NOMO-1 (cell line): ENCODE measurements at regions not wholly inside any gene's neighbourhood (a gene's known extent, or its start where the extent isn't known, plus 50 kb on each side); places are given as distances from the start of the nearest gene placed in this dataset.
A peak's percentile ranks its signal among the peaks of the same experiment; 100 is the strongest.
"Not testable (repeated sequence)": the region's sequence is repeated elsewhere in the genome, so short reads cannot be mapped to it uniquely, and the experiment has no call there.

Source experiments
- DNase-seq, 2 experiments: peaks; one replicate each; lab custom pipeline; 2025; ENCODE audit not compliant: unreplicated experiment in 2 of 2; lab: John Stamatoyannopoulos, UW

DNA sequence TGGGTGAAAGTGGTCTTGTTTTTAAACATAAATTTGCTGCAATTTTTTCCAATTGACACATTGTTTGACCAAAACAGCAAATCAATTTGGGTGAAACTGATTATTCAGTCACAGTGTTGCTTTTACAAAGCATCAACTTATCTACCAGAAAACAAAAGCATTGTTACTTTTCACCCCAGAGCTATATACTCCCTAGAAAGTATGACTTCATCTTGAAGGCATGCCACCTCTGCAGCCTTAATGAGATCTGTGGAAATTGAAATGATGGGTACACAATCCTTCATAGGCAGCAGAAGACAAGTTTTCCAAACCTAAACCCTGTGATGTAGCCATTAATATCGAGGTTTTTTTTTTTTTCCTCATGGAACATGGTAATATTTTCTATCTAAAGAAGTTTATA, 615.9 kb downstream of the CHSY3 start:
- no peak for DNase-seq

DNA sequence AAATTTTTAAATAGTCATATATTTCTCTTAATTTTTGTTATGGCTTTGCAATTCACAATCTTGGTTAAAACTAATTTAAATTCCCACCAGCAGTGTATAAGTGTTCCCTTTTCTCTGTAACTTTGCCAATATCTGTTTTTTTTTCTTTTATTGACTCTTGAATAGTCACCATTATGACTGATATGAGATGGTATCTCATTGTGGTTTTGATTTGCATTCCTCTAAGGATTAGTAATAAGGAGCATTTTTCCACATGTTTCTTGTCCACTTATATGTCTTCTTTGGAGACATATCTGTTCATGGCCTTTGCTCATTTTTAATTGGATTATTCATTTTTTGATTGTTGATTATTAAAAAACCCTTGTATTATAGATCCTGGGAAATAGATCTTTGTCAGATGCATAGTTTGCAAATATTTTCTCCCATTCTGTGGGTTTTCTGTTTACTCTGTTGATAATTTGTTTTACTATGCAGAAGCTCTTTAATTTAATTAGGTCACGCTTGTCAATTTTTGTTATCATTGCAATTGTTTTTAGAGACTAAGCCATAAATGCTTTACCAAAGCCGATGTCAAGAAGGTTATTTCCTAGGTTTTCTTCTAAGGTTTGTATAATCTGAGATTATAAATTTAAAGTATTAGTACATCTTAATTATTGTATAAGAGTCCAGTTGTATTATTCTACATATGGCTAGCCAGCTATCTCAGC, 610.9 kb downstream of the CHSY3 start:
- DNase-seq, result no peak

DNA sequence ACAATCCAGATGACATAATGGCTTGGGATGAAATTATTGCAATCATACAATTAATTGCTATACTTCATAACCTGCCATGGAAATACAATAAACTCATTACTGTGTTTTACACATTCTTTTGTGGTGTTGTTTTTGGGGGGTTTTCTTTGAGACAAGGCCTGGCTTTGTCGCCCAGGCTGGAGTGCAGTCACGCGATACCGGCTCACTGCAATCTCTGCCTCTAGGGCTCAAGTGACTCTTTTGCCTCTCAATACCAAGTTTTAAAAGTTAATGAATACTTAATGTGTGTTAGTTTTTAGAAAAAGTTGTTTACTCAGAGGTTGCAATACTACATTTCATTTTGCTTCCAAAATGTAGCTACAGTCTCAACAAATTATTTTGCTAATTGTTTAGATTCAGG, 598.4 kb downstream of the CHSY3 start:
- no peak for DNase-seq

DNA sequence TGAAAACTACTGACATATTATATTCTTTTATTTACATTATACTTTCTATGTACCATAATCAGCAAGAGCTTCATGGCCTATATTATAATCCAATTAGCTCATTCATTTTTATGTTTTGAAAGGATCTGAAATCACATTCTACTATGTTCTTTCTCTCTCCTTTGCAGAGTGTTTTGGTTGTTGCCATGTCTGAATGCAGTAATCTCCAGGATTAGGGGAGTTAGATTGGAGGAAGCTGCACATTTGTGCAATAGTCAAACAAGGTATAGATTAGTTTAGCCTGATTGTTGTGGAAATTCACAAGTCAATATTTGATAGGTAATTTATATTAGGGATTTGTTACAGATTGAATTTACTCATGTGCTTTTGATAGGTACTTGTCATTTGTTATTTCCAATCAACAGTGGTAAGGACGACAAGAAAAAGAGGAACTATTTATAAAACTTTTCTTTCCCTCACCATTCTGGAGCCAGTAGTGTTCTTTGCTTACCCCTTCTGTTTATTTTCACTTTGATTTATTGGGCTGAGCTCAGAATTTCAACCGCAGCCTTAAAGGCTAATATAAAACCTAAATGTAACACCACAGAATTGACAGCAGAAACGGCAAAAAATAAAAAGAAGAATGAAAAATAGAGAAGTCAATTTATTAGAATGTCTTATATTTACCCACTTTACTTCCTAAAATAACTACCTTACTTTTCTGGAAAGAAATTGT, 597.0 kb downstream of the CHSY3 start:
- peak; percentile 20 to 50 for DNase-seq

DNA sequence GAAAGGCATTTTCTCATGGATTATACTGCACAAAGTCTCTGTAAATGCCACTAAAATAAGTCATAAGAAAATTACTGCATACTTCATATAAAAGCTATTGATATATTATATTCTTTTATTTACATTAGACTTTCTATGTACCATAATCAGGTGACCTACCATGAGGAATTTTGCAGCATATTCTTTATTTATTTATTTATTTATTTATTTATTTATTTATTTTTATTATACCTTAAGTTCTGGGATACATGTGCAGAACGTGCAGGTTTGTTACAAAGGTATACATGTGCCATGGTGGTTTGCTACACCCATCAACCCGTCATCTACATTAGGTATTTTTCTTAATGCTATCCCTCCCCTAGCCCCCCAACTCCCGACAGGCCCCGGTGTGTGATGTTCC, 596.2 kb downstream of the CHSY3 start:
- not testable (repeated sequence) for DNase-seq

DNA sequence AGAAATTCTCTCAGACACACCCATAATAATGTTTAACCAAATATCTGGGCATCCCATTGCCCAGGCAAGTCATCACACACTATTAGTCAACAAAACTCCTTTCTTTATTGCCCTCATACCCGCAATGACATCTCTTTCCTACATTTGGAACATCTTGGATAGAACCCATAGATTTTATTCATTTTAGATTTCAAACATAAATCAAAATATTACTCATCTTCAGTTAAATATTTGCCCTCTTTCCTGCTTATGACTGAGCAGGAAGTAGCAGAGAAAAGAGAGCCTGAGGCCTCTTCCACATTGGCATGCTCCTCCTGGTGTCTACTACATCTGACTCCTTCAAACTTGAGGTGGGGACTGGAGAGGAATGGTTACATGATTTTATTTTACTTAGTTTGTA, 592.0 kb downstream of the CHSY3 start:
- no peak for DNase-seq

DNA sequence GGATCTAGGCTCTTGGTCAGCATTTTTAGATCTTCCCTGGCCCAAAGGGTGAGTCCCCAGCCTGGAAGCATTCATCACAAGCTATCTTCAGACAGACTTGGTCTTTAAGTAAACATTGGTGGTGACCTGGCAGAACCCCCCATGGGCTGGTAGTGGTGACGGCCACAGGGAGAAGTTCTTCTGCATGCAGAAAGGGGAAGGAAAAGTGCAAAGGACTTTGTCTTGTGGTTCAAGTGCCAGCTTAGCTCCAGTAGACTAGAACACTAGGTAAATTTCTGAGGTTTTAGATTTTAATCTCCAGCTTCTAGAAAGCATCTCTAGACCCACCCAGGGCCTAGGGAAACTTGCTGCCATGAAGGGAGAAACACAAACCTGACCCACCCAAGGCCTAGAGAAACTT, 584.0 kb downstream of the CHSY3 start:
- peak; percentile 56 to 66 for DNase-seq

DNA sequence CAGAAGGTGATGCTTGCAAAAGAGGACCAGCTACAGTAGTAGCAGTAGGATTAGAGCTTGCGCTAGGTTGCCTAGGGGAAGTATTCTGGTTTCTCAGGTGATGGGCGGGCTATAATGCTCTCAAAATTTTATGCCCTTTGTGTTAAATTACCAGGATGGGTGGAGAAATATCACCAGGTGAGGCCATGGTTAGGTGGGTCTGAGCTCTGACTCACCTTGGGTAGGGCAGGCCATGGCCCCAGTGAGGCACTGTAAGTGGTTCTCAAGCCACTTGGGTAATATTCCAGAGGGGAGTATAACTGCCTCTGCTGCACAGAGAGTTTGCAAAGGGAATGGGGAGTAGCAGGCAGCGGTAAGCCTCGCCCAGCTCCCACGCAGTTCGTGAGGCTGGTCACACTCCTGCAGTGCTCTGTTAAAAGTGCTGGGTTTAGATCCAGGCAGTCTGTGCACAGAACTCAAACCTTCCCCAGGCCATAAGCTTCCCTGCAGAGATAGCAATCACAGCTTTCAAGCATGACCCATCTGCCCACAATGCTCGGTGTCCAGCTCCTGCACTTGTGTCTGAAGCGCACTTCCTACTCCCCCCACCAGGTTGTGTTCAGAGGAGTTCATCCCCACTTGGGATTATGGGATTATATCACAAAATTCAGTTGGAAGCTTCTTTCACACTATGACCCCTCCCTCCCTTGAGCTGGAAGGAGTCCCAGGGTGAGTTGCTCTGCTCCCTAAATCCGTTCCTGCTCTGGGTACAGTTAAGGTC, 575.0 kb downstream of the CHSY3 start:
- no peak for DNase-seq

DNA sequence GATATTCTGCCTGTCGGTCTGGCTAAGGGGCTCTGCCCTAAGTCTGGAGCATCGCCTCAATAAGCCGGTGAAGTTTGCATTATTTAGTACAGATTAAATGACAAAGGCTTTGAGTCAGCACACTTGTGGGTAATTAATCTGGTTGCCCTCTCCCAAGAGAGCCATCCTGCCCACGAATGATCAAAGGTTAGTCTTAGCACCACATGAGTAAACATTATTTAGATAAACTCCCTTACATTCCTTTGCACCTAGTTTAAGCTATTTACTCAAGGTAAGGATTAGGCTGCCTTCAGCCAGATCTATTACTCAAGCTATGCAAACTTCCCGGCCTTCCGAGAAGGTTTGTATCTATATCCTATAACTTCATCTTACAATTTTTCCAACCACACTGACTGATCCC, 572.1 kb downstream of the CHSY3 start:
- DNase-seq, result no peak

DNA sequence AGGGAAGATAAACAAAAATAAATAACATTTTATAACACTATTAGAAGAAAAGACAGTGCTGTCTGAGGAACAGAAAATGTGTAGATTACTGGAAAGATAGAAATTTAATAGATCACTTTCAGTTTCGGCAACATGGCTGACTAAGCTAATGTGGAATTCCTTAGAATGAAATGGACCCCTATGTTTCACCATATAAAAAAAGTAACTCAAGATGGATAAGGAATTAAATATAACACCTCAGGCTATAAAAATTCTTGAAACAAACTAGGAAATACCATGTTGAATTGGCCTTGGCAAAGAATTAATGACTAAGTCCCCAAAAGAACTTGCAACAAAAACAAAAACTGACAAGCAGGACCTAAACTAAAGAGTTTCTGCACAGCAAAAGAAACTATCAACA, 558.3 kb downstream of the CHSY3 start:
- no peak for DNase-seq

DNA sequence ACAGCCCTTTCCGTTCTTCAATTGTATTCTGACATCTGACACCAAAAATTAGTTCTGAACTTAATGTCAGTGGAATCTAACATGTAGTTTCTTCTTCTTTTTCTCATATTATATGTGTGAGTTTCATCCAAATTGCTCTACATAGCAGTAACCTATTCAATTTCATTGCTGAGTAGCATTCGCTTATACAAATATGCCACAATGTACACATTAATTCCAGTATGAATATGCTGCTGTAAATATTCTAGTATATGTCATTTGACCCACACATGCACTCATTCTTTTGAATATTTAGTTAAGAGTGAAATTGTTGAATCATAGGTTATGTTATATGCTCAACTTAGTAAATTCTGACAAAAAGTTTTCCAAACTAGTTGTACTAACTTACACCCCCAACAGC, 550.9 kb downstream of the CHSY3 start:
- DNase-seq, result no peak

DNA sequence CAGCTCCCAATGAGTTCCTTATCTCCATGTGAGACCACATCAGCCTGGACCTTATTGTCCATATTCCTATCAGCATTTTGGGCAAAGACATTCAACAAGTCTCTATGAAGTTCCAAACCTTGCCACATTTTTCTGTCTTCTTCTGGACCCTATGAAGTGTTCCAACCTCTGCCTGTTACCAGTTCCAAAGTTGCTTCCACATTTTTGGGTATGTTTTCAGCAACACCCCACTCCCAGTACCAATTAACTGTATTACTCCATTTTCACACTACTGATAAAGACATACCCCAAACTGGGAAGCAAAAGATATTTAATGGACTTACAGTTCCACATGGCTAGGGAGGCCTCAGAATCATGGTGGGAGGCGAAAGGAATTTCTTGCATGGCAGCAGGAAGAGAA, 548.5 kb downstream of the CHSY3 start:
- DNase-seq, result no peak

DNA sequence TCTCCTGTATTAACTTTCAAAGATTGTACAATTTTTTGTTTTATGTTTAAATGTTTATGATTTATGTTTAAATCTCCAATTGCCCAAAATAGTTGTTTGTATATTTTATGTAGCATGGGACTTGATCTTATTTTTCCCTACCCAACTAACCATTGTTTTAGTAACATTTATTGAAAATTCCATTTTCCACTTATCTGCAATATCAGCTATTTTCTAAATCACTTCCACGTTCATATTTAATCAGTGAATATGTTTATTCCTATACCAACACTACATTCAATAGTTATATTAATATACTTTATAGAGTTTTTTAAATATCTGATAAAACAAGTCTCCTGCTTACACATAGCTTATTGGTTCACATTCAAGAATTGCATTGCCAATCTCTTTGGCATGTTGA, 532.2 kb downstream of the CHSY3 start:
- DNase-seq, result no peak

DNA sequence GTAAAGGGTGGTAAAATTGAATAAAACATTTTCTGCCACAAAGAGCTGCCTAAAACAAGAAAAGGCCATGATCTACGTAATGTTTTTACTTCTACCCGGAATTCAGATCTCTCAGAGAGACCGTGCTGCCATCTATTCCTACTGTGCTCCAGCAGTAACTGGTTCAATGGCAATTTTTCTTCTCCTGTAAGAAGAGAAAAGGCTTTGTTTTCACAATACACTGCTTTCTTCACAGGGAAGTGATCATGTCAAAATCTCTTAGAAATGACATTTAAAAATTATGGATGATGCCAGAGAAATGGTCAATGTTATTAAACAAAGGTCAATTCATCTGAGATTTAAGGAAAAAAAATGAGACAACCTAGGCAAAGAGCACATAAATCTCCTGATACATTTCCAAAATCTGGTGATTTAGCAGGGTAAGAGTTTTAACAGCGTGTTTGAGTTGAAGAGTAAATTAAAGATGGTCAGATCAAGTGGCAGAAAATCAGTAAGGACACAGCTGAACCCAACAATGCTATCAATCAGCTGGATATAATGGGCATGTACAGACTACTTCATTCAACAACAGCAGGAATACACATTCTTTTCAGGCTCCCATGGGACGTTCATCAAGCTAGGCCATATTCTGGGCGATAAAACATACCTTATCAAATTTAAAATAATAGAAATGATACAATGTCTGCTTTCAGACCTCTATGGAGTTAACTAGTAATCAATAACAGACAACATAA, 523.1 kb downstream of the CHSY3 start:
- no peak for DNase-seq

DNA sequence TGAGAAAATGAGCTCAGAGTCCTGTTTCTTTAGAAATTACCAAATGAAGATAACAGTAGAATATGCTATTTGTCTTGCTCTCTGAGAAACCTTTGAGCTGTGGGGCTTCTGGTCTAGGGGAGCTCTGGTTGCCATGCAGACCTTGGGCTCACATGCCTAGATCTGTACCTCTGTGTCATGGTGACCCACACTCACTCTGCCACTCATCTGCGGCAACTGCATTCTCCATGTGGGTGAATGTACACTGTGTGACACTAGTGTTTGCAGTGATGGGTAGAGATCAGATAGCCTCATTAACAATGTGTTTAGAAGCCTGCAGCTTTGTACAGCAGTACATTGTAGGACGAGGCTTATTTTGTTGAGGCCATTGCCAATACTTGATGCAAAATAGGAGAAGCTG, 521.2 kb downstream of the CHSY3 start:
- peak in 1 of 2 experiments; percentile 15 for DNase-seq

DNA sequence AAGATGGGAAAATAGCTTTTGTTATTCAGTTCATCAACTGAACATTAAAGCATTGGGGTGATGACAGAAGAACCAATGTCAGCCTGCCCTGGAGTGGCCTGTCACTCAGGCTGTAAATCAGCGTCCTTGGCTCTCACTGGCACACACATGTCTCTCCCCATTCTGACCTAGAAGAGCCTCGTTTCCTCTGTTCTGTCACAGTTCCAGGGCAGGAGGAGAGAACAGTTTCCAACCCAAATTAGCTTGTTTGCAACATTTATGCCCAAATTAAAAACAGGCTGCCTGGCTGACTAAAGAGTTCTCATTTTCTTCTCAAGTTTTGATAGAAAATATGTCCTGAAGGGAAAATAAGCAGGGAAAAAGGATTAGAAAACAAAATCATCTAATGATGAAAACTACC, 520.1 kb downstream of the CHSY3 start:
- DNase-seq, result no peak

DNA sequence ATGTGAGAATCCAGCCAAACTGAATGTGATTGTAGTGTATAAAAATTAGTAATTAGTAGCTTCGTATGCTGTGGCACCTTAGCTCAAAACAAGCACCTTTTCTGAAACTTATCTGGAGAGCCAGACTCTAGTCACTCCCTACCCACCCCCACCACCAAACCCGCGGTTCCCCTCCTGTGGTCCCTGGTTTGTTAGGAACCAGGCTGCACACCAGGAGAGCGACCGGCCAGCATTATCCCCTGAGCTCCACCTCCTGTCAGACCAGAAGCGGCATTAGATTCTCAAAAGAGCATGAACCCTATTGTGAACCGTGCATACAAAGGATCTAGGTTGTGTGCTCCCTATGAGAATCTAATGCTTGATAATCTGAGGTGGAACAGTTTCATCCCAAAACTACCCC, 498.6 kb downstream of the CHSY3 start:
- no peak for DNase-seq

DNA sequence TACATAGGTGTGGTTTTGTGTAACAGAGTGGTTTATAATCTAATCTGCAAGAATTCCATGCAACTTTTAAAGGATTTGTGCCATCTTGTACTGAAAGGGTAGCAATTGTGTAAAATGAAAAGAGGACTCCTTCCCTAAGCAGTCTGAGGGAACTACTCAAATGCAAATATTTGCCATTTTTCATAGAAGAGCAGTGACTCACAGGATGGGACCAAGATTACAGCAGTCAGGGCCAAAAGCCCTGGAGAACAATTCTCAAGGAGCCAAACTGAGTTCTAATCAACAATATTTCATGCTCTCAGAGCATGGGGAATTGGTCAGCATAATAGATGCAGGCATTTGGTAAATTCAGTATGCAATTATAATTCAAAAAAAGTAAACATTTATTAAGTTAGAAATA, 495.8 kb downstream of the CHSY3 start:
- no peak for DNase-seq

DNA sequence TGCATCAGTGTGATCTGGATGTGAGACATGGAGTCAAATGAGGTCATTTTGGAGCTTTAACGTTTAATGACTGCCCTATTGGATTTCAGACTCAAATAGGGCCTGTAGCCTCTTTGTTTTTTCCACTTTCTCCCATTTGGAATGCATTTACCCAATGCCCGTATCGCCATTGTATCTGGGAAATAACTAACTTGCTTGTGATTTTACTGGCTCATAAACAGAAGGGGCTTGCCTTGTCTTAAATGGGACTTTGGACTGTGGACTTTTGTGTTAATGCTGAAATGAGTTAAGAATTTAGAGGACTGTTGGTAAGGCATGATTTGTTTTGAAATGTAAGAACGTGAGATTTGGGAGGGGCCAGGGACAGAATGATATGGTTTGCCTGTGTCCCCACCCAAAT, 494.6 kb downstream of the CHSY3 start:
- DNase-seq, result no peak

DNA sequence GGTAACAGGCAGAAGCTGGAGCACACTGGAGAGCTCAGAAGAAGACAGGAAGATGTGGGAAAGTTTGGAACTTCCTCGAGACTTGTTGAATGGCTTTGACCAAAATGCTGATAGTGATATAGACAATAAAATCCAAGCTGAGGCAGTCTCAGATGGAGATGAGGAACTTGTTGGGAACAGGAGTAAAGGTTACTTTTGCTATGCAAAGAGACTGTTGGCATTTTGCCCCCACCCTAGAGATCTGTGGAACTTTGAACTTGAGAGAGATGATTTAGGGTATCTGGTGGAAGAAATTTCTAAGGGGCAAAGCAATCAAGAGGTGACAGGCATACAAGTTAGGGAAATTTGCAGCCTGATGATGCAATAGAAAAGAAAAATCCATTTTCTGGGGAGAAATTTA, 493.5 kb downstream of the CHSY3 start:
- not testable (repeated sequence) for DNase-seq

DNA sequence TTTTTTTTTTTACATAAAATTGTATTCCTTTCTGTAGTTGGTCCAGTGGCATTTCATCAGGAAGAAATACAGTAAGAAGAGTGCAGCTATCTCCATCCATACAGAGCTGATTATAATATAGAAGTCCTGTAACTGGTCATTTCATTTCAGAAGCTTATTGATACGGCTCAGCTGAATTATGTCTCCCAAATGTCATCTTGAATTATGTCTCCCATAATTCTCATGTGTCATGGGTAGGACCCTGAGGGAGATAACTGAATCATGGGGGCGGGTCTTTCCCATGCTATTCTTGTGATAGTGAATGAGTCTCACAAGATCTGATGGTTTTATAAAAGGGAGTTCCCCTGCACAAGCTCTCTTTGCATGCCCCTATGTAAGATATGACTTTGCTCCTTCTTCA, 492.9 kb downstream of the CHSY3 start:
- no peak for DNase-seq
